IPS-20b (cell line): ENCODE measurements at regions not wholly inside any gene's neighbourhood (a gene's known extent, or its start where the extent isn't known, plus 50 kb on each side); places are given as distances from the start of the nearest gene placed in this dataset.
"Not testable (repeated sequence)": the region's sequence is repeated elsewhere in the genome, so short reads cannot be mapped to it uniquely, and the experiment has no call there.

Experiments
- H3K27ac ChIP-seq: one replicate; pipeline ENCODE4 v1.5.1; 2013; ENCODE audit warnings: low read length
- H3K27me3 ChIP-seq: 2 replicates; pipeline ENCODE4 v1.6.1; 2013; ENCODE audit warnings: mild to moderate bottlenecking, low read length, inconsistent platforms; ENCODE audit not compliant: insufficient read depth
- H3K36me3 ChIP-seq: 2 replicates; pipeline ENCODE4 v1.6.1; 2013; ENCODE audit warnings: low read depth, mild to moderate bottlenecking, inconsistent platforms, low read length, moderate library complexity; ENCODE audit not compliant: insufficient read depth
- H3K4me1 ChIP-seq: 2 replicates; pipeline ENCODE4 v1.6.1; 2013; ENCODE audit warnings: mild to moderate bottlenecking, control low read depth, inconsistent platforms, low read length, moderate library complexity; ENCODE audit not compliant: insufficient read depth
- H3K4me3 ChIP-seq: 2 replicates; pipeline ENCODE4 v1.5.1; 2013; ENCODE audit warnings: mild to moderate bottlenecking, low read length, inconsistent platforms
- H3K9ac ChIP-seq: 2 replicates; pipeline ENCODE4 v1.6.1; 2013; ENCODE audit warnings: low read depth, mild to moderate bottlenecking, inconsistent platforms, low read length, moderate library complexity
- H3K9me3 ChIP-seq: 2 replicates; pipeline ENCODE4 v1.6.1; 2013; ENCODE audit warnings: mild to moderate bottlenecking, low read depth, low read length, inconsistent platforms; ENCODE audit not compliant: insufficient read depth

DNA sequence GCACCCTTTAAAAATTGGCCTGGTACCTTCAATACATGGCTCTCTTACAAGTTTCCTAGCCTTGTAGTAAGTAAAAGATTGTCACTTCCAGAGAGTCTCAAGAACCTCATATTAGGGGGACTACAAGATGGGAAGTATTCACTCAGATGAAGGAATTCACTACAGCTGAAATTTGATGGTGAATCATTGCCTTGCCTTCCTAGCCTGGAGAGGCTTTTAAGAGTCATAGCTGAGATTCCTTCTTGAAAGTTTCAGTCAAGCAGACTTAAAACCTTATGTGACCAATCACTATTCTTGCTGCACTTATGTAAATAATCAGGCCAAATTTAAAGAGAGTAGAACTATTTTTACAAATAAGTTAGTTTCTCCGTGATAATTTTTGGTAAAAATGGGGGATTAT is 451.6 kb downstream of the TRHDE start:
- Histone ChIP-seq H3K9ac (no peak overlapping the region), H3K36me3 (no peaks in the 10 kb centered on the region), H3K27ac (no peak overlapping the region), H3K4me3 (no peak overlapping the region), H3K27me3 (no peaks in the 10 kb centered on the region), H3K4me1 (no peaks in the 10 kb centered on the region), H3K9me3 (peaks cover 26% of the 10 kb centered on the region)

DNA sequence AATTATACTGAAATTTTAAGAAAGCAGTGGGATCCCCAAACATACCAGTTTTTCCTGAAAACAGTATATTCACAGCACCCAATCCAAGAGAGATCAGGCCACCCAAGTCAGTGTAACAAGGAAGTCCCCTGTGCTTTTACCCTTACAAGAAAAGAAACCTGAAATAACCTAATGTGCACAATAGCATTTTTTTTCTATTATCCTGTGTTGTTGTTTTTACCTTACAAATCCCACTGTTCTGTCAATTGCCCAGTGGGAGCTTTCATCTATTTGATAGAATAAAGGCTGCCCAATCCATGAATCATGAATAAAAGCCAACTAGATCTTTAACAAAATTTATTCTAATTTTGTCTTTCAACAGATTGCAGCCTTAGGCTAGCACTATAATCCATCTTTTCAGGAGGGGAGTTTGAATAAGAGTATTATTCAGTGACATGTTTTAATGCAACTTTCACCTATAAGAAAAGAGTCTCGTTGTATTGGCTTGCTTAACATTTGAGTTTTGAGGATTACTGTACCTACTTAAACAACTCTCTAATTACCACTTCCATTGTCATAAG is 457.4 kb downstream of the TRHDE start:
- H3K9me3 ChIP-seq, result no peaks in the 10 kb centered on the region
- H3K4me3 ChIP-seq, result no peak overlapping the region
- no peaks in the 10 kb centered on the region for H3K4me1 ChIP-seq
- no peaks in the 10 kb centered on the region for H3K27me3 ChIP-seq
- H3K9ac ChIP-seq, result no peak overlapping the region
- H3K36me3 ChIP-seq, result no peaks in the 10 kb centered on the region
- no peak overlapping the region for H3K27ac ChIP-seq

DNA sequence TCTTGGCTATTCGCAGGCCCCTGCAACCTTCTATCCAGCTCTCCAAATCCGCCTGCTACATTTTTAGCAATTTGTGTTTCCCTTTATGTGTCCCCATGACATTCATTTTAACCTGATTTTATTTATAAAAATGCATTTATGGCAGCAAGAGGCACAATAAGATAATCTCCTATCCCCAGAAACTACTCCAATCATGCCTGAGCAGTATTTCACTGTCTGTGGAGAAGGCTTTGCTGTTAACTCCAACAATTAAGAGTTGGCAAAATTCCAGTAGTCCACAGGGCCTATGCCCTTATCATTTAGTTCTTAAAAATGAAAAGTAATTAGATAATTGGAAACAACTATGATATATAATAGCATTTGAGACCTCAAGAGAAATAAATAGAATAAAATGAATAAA is 462.4 kb downstream of the TRHDE start:
- Histone ChIP-seq H3K27me3 (no peaks in the 10 kb centered on the region), H3K36me3 (no peaks in the 10 kb centered on the region), H3K9me3 (no peaks in the 10 kb centered on the region), H3K27ac (no peak overlapping the region), H3K4me1 (no peaks in the 10 kb centered on the region), H3K4me3 (no peak overlapping the region), H3K9ac (no peak overlapping the region)

DNA sequence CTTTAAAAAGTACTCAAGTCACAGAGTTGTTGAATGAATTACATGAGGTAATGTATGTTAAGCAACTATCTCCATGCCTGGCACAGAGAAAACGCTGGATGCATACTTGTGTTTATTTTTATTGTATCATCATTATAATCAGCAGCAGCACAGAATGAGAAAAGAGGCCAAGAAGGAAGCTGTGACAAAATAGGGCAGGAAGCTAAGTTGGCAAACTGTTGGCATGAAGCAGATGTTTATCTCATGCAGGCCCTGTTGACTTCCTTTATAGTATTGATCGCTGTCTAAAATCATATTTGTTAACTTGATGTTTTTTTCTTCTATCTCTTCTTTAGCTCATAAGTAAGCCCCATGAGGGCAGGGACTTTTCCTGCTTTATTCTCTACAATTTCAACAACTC is 466.6 kb downstream of the TRHDE start:
- no peaks in the 10 kb centered on the region for H3K27me3 ChIP-seq
- H3K9me3 ChIP-seq, result no peaks in the 10 kb centered on the region
- H3K36me3 ChIP-seq, result no peaks in the 10 kb centered on the region; the same call in 1 of the 2 replicates
- no peak overlapping the region for H3K27ac ChIP-seq
- no peak overlapping the region for H3K4me3 ChIP-seq
- no peak overlapping the region for H3K9ac ChIP-seq
- H3K4me1 ChIP-seq, result no peaks in the 10 kb centered on the region

DNA sequence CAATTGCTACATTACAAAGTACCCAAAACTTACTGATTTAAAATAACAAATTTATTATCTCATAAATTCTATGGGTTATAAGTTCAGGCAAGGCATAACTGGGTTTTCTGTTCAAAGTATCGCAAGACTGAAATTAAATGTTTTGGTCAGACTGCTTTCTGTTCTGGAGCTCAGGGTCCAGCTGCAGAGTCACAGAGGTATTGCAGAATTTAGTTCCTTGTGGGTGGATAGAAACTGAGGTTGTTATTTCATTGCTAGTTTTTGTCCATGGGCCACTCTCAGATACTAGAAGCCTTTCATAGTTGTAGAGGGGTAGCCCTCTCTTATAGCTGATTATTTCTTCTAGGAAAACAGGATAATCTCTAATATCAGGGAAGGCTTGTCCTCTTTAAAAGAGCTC is 467.9 kb downstream of the TRHDE start:
- Histone ChIP-seq H3K4me3 (no peak overlapping the region), H3K9me3 (no peaks in the 10 kb centered on the region), H3K9ac (no peak overlapping the region), H3K27me3 (no peaks in the 10 kb centered on the region), H3K4me1 (no peaks in the 10 kb centered on the region), H3K36me3 (no peaks in the 10 kb centered on the region; the same call in 1 of the 2 replicates), H3K27ac (no peak overlapping the region)

DNA sequence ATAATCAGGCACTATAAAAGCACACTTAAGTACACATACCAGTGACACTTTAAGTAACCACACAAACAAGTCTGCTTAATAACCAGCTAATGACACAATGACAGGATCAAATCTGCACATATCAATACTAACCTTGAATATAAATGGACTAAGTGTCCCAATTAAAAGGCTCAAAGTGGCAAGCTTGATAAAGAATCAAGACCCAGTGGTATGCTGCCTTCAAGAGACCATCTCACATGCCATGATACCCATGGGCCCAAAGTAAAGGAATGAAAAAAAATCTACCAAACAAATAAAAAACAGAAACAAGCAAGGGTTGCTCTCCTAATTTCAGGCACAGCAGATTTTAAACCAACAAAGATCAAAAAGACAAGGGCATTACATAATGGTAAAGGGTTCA is 470.4 kb downstream of the TRHDE start:
- Histone ChIP-seq H3K4me1 (no peaks in the 10 kb centered on the region), H3K27me3 (no peaks in the 10 kb centered on the region), H3K9me3 (no peaks in the 10 kb centered on the region), H3K4me3 (no peak overlapping the region), H3K36me3 (no peaks in the 10 kb centered on the region; the same call in 1 of the 2 replicates), H3K9ac (no peak overlapping the region), H3K27ac (no peak overlapping the region)

DNA sequence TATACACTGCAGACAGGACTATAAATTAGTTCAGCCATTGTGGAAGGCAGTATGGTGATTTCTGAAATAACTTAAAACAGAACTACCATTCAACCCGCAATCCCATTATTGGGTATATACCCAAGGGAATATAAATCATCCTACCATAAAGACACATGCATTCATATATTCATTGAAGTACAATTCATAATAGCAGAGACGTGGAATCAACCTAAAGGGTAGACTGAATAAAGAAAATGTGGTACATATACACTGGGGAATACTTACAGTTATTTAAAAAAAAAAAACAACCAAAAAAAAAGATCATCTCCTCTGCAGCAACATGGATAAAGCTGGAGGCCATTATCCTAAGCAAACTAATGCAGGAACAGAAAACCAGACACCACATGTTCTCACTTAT is 473.9 kb downstream of the TRHDE start:
- no peak overlapping the region for H3K9ac ChIP-seq
- no peaks in the 10 kb centered on the region for H3K9me3 ChIP-seq
- no peaks in the 10 kb centered on the region for H3K27me3 ChIP-seq
- H3K4me1 ChIP-seq, result no peaks in the 10 kb centered on the region
- H3K36me3 ChIP-seq, result no peaks in the 10 kb centered on the region; the same call in 1 of the 2 replicates
- no peak overlapping the region for H3K4me3 ChIP-seq
- H3K27ac ChIP-seq, result no peak overlapping the region

DNA sequence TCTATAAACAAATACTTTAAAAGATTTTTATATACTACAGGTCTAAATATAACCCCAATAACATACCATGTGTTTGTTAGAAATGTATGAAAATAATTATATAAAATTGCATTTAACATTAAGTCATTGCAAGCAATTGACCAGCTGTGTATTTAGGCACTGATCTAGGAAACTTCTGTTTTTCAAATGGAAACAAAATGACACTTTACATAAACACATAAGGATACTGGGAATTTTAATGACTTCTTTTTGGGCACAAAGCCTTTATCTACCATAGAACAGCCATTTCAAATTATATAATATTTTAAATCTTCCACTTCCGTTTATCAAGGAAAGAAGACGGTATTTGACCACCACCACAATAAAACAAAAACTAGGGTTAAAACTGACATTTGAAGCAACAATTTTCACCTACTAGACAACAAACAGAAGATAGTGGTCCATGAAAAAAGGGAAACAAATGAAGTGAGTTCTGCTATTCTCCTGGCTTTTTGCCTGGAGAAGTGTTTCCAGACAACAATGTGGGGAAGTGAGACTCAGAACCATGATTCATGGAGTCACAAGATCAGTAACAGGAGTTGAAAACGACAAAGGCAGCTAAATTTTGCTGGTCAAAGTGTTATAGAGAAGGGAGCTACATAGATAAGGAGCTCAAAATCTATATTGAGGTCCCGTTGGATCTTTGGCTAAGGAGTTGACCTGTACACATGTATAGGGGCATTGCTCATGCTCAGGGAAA is 475.1 kb downstream of the TRHDE start:
- no peaks in the 10 kb centered on the region for H3K9me3 ChIP-seq

DNA sequence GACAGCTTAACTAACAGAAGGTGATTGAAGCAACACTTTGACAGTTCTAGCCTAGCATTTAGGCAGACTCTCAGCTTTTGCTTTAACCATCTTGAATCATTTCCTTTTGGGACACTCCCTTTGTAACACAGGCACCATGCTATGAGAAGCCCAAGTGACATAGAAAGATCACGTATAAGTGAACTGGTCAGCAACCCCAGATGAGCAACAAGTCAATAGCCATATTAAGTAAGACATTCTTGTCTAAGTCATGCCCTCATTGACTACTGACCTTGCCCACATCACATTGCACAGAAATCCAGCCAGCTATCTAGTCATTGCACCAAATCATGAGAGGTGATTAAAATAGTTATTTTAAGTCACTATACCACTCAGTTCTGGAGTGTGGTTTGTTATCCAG is 476.8 kb downstream of the TRHDE start:
- H3K4me1 ChIP-seq, result no peaks in the 10 kb centered on the region
- H3K27ac ChIP-seq, result no peak overlapping the region
- no peaks in the 10 kb centered on the region for H3K27me3 ChIP-seq
- no peaks in the 10 kb centered on the region for H3K9me3 ChIP-seq
- no peak overlapping the region for H3K9ac ChIP-seq
- no peaks in the 10 kb centered on the region for H3K36me3 ChIP-seq
- no peak overlapping the region for H3K4me3 ChIP-seq

More for the DNA sequence above, 475.1 kb downstream of the TRHDE start:
- H3K9ac ChIP-seq, result no peak overlapping the region
- H3K4me3 ChIP-seq, result no peak overlapping the region
- H3K4me1 ChIP-seq, result no peaks in the 10 kb centered on the region
- no peaks in the 10 kb centered on the region for H3K36me3 ChIP-seq
- no peak overlapping the region for H3K27ac ChIP-seq
- no peaks in the 10 kb centered on the region for H3K27me3 ChIP-seq

DNA sequence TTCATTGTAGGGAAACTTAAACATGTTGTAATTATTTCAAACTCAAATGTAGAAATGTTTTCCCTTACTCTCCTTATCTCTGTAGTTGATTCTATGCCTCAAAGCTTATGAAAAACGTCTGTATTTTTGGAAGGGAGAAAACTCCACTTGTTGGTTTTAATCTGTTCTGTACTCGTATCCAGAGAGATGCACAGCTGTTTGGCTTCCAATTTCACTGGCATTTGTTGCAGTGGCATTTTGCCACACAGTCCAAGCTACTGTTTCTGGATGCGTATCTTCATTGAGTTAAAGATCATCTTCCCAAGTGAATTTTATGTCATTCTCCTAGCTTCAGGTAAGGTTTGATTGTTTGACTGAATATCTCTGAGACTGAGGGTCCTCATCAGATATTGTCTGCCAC is 481.4 kb downstream of the TRHDE start:
- Histone ChIP-seq H3K9me3 (peaks cover 2% of the 10 kb centered on the region; the same call in 1 of the 2 replicates), H3K36me3 (no peaks in the 10 kb centered on the region), H3K27me3 (no peaks in the 10 kb centered on the region), H3K4me1 (no peaks in the 10 kb centered on the region), H3K27ac (no peak overlapping the region), H3K4me3 (no peak overlapping the region), H3K9ac (no peak overlapping the region)

DNA sequence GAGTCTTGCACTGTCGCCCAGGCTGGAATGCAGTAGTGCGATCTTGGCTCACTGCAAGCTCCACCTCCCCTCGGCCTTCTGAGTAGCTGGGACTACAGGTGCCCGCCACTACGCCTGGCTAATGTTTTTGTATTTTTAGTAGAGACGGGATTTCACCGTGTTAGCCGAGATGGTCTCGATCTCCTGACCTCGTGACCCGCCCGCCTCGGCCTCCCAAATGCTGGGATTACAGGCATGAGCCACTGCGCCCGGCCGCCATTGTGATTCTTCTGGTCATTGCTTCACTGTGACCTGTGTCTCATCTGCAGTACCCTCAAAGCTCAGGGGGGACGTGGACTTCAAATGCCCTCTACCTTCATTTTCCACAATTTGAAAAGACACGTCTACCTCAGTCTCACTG is 481.9 kb downstream of the TRHDE start:
- not testable (repeated sequence) for H3K4me3 ChIP-seq, H3K9me3 ChIP-seq, H3K4me1 ChIP-seq, H3K27me3 ChIP-seq, H3K27ac ChIP-seq, H3K9ac ChIP-seq, H3K36me3 ChIP-seq

DNA sequence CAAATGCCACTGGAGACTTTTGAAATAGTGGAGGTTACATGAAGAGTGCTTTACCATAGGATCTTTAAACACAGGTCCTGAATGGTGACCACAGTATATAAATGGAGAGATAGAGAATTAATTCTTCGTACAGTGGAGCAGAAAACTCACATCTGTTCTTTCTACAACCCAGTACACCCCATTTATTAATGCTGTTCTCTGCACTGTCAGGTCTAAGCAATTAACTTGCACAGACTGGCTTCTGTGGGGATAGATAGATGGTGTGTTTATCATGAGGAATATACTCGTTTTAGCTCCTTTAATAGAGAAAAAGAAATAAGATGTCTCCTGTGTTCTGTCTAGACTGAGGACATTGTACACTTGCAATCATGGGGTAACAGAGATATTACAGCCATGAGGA is 494.3 kb downstream of the TRHDE start:
- Histone ChIP-seq H3K4me1 (no peaks in the 10 kb centered on the region), H3K27me3 (no peaks in the 10 kb centered on the region), H3K27ac (no peak overlapping the region), H3K9me3 (0 out of 2 replicates have a peak, but pooled peaks cover 3% of the 10 kb centered on the region), H3K4me3 (no peak overlapping the region), H3K9ac (no peak overlapping the region), H3K36me3 (no peaks in the 10 kb centered on the region)
